ENCODE measurements at regions not wholly inside any gene's neighbourhood (a gene's known extent, or its start where the extent isn't known, plus 50 kb on each side); places are given as distances from the start of the nearest gene placed in this dataset.

DNA sequence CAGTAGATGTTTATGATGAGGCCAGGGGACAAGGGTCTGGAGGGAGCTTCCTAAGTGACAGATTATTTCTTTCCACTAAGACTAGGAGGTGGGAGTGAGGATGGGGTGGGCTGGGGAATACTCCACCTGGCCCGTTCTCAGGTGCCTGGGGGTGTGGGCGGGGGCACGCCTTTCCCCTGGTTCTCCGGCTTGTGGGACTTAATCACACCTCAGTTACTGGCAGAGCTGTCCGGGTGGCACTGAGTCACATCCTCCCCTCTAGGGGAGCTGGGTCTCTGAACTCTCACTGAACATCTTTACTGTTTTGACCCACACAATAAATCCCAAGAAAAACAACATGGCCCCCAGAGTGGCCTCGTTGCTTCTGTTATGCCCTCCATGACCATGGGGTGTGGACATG, 332.8 kb downstream of the MAF start:
- Histone ChIP-seq H3K27me3 (ENCODE audit: control insufficient read depth, insufficient read depth, low read length) (no peaks in the 10 kb centered on the region; the same call in 1 of the 2 replicates), H3K36me3 (ENCODE audit: control insufficient read depth, insufficient read depth, low read length) (no peaks in the 10 kb centered on the region), H3K4me1 (ENCODE audit: control insufficient read depth, insufficient read depth, low read length) (no peaks in the 10 kb centered on the region), H3K27ac (ENCODE audit: low read length) (no peak overlapping the region), H3K9me3 (ENCODE audit: control insufficient read depth, insufficient read depth, low read depth, low read length) (no peaks in the 10 kb centered on the region), H3K4me3 (ENCODE audit: low read depth in 2 of 2, low read length in 2 of 2) (no peak overlapping the region)
- in situ Hi-C loops (cut with HindIII; ENCODE audit: low pct_unique_long_range_greater_than_20kb, low sequenced_read_pairs) (no loop called here), intact Hi-C loops (cut with micrococcal nuclease; ENCODE audit: unreplicated experiment) (no loop called here)
- ATAC-seq = no peak
- TF ChIP-seq TCF7L2 (IDR thresholded peaks at IDR 0.05; ENCODE audit: low read depth, low read length) (no peak), SIN3A (IDR thresholded peaks at IDR 0.05; ENCODE audit: borderline replicate concordance, insufficient read depth, low read depth, low read length) (no peak), POLR2AphosphoS5 (IDR thresholded peaks at IDR 0.05; ENCODE audit: low read depth, low read length) (no peak)
- TF ChIP-seq, protein P1, sequence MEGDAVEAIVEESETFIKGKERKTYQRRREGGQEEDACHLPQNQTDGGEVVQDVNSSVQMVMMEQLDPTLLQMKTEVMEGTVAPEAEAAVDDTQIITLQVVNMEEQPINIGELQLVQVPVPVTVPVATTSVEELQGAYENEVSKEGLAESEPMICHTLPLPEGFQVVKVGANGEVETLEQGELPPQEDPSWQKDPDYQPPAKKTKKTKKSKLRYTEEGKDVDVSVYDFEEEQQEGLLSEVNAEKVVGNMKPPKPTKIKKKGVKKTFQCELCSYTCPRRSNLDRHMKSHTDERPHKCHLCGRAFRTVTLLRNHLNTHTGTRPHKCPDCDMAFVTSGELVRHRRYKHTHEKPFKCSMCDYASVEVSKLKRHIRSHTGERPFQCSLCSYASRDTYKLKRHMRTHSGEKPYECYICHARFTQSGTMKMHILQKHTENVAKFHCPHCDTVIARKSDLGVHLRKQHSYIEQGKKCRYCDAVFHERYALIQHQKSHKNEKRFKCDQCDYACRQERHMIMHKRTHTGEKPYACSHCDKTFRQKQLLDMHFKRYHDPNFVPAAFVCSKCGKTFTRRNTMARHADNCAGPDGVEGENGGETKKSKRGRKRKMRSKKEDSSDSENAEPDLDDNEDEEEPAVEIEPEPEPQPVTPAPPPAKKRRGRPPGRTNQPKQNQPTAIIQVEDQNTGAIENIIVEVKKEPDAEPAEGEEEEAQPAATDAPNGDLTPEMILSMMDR (IDR thresholded peaks at IDR 0.05) = no peak
- TF ChIP-seq, protein P2, sequence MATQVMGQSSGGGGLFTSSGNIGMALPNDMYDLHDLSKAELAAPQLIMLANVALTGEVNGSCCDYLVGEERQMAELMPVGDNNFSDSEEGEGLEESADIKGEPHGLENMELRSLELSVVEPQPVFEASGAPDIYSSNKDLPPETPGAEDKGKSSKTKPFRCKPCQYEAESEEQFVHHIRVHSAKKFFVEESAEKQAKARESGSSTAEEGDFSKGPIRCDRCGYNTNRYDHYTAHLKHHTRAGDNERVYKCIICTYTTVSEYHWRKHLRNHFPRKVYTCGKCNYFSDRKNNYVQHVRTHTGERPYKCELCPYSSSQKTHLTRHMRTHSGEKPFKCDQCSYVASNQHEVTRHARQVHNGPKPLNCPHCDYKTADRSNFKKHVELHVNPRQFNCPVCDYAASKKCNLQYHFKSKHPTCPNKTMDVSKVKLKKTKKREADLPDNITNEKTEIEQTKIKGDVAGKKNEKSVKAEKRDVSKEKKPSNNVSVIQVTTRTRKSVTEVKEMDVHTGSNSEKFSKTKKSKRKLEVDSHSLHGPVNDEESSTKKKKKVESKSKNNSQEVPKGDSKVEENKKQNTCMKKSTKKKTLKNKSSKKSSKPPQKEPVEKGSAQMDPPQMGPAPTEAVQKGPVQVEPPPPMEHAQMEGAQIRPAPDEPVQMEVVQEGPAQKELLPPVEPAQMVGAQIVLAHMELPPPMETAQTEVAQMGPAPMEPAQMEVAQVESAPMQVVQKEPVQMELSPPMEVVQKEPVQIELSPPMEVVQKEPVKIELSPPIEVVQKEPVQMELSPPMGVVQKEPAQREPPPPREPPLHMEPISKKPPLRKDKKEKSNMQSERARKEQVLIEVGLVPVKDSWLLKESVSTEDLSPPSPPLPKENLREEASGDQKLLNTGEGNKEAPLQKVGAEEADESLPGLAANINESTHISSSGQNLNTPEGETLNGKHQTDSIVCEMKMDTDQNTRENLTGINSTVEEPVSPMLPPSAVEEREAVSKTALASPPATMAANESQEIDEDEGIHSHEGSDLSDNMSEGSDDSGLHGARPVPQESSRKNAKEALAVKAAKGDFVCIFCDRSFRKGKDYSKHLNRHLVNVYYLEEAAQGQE (IDR thresholded peaks at IDR 0.05; ENCODE audit: insufficient read depth in 1 of 2, low read depth in 2 of 2, low read length in 1 of 2) = no peak
- DNase-seq (ENCODE audit: low read depth, low spot score) = no peak
- CTCF ChIA-PET = no interaction called here
- BruUV-seq (replicated peaks) = no TSS peak
- POLR2A ChIA-PET = no interaction called here

DNA sequence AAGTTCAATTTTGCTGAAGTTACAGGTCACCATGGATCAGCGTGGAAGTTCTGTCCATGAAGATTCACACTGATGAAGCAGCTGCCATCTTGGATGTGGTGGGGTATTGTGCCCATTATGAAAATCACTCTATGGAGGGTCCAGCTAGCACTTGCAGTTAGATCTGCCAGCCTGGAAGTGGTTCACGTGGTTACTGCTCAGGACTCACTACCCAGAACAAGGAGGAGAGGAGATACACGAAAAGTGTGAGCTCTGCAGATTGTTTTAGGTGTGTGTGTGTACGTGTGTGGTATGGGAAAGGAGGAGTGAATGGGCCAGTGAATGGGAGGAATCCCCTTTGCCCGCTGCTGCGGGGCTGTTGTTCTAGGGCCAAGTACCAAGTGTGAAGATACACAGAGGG, 333.4 kb downstream of the MAF start:
- ATAC-seq = no peak
- H3K36me3 ChIP-seq (ENCODE audit: control insufficient read depth, insufficient read depth, low read length) = no peaks in the 10 kb centered on the region
- H3K4me1 ChIP-seq (ENCODE audit: control insufficient read depth, insufficient read depth, low read length) = no peaks in the 10 kb centered on the region
- ChIA-PET POLR2A (no interaction called here), CTCF (no interaction called here)
- H3K27me3 ChIP-seq (ENCODE audit: control insufficient read depth, insufficient read depth, low read length) = no peaks in the 10 kb centered on the region; the same call in 1 of the 2 replicates
- in situ Hi-C loops (cut with HindIII; ENCODE audit: low pct_unique_long_range_greater_than_20kb, low sequenced_read_pairs) = no loop called here
- TF ChIP-seq SIN3A (IDR thresholded peaks at IDR 0.05; ENCODE audit: borderline replicate concordance, insufficient read depth, low read depth, low read length) (no peak), TCF7L2 (IDR thresholded peaks at IDR 0.05; ENCODE audit: low read depth, low read length) (no peak), POLR2AphosphoS5 (IDR thresholded peaks at IDR 0.05; ENCODE audit: low read depth, low read length) (no peak)
- TF ChIP-seq, protein P1 (IDR thresholded peaks at IDR 0.05) = no peak
- TF ChIP-seq, protein P2 (IDR thresholded peaks at IDR 0.05; ENCODE audit: insufficient read depth in 1 of 2, low read depth in 2 of 2, low read length in 1 of 2) = no peak
- H3K9me3 ChIP-seq (ENCODE audit: control insufficient read depth, insufficient read depth, low read depth, low read length) = no peaks in the 10 kb centered on the region
- no peak overlapping the region for H3K4me3 ChIP-seq (ENCODE audit: low read depth in 2 of 2, low read length in 2 of 2)
- intact Hi-C loops (cut with micrococcal nuclease; ENCODE audit: unreplicated experiment) = no loop called here
- BruUV-seq (replicated peaks) = no TSS peak
- no peak overlapping the region for H3K27ac ChIP-seq (ENCODE audit: low read length)
- DNase-seq (ENCODE audit: low read depth, low spot score) = no peak
